ENCODE measurements at regions not wholly inside any gene's neighbourhood (a gene's known extent, or its start where the extent isn't known, plus 50 kb on each side); places are given as distances from the start of the nearest gene placed in this dataset.

DNA sequence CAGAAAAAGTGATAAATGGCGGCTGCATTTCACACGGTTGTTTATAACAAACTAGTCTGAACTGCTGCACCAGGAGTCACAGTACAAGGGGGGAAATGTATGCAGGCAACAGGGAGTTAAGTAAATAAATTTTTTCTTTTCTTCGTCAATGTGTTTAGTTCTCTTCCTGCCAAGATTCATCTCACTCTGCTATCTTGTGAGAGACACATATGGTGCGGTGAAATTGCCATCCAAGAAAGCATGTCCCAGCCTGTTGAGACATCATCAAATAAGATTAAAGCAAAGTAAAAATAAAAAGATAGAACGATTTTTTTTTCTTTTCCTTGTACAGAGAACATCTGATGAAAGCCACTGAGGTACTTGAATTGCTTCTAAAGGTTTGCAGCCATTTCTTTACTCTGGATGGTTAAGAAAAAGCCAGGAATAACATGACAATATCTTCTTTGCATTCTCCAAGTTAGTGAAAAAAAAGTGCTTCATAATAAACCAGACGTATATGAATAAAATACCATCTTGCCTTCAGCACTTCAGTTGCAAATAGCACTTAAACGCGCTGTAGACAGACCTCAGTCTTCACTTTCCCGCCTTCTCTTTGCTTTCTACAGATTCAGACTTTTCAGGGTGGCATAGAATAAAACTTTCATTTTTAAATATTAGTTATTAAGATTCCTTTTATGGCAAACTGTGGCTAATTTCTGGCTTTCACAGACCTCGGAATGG is 506.2 kb upstream of the ZFHX3 start:
- Histone ChIP-seq H3K36me3 (replicated peaks; ENCODE audit: insufficient read depth, low read depth) (no peaks in the 10 kb centered on the region), H2AFZ (no peak overlapping the region)
- 79% methylated on average over 10 of the region's 10 CpGs for WGBS (ENCODE audit: low lambda C conversion rate, missing lambda C conversion rate)

DNA sequence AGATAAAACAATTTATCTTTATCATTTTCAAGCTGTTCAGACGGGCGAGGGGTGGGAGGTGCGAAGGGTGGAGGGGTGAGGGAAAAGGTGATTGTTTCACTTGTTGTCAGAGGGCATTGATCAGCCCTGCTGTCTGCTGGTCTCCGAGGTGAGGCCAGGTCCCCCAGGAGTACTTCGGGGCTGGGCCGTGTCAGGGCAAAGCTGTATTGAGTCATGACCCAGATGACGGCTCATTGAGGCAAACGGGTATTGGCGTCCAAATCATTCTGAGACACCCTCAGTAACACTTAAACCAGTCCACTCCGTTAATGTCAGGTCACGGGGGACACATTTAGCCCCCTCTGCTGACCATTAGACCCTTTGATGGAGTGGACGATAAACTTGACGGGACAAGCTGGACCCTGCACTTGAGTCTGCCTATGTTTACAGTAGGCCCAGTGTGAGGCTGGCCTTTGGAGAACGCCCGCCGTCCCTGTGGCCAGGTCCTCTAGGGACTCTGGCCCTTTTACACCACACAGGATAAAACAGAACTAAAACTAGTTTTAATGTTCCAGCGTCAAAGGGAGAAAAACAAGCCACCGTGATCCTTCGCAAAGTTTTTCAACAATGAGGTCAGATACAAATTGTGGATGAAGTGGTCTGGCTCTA is 502.2 kb upstream of the ZFHX3 start:
- Histone ChIP-seq H4K20me1 (ENCODE audit: insufficient read depth, poor library complexity, severe bottlenecking) (no peaks in the 10 kb centered on the region), H3K4me2 (no peak overlapping the region), H3K27ac (no peak overlapping the region), H3K4me3 (no peak overlapping the region), H3K79me2 (no peaks in the 10 kb centered on the region), H3K9me3 (ENCODE audit: low read depth) (no peaks in the 10 kb centered on the region), H3K4me1 (ENCODE audit: insufficient read depth) (peaks cover 6% of the 10 kb centered on the region), H3K9me2 (replicated peaks; ENCODE audit: insufficient read depth) (no peaks in the 10 kb centered on the region), H2AFZ (no peak overlapping the region), H3K27me3 (peaks cover 2% of the 10 kb centered on the region), H3K36me3 (replicated peaks; ENCODE audit: insufficient read depth, low read depth) (no peaks in the 10 kb centered on the region)
- 69% methylated on average over 19 of the region's 19 CpGs for WGBS (ENCODE audit: low lambda C conversion rate, missing lambda C conversion rate)
- TF ChIP-seq EZH2phosphoT487 (IDR thresholded peaks at IDR 0.05; ENCODE audit: low read depth, severe bottlenecking, unreplicated experiment) (no peak), EZH2 (IDR thresholded peaks at IDR 0.05; ENCODE audit: borderline replicate concordance) (no peak)
- TF ChIP-seq, protein P1, sequence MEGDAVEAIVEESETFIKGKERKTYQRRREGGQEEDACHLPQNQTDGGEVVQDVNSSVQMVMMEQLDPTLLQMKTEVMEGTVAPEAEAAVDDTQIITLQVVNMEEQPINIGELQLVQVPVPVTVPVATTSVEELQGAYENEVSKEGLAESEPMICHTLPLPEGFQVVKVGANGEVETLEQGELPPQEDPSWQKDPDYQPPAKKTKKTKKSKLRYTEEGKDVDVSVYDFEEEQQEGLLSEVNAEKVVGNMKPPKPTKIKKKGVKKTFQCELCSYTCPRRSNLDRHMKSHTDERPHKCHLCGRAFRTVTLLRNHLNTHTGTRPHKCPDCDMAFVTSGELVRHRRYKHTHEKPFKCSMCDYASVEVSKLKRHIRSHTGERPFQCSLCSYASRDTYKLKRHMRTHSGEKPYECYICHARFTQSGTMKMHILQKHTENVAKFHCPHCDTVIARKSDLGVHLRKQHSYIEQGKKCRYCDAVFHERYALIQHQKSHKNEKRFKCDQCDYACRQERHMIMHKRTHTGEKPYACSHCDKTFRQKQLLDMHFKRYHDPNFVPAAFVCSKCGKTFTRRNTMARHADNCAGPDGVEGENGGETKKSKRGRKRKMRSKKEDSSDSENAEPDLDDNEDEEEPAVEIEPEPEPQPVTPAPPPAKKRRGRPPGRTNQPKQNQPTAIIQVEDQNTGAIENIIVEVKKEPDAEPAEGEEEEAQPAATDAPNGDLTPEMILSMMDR (IDR thresholded peaks at IDR 0.05; ENCODE audit: poor library complexity), result no peak
- no peak for DNase-seq (ENCODE audit: low spot score)

More for the DNA sequence above, 506.2 kb upstream of the ZFHX3 start:
- H3K4me3 ChIP-seq, result no peak overlapping the region
- H3K9me2 ChIP-seq (replicated peaks; ENCODE audit: insufficient read depth), result no peaks in the 10 kb centered on the region
- no peaks in the 10 kb centered on the region for H3K4me1 ChIP-seq (ENCODE audit: insufficient read depth)
- TF ChIP-seq, protein P1 (IDR thresholded peaks at IDR 0.05; ENCODE audit: poor library complexity), result no peak
- TF ChIP-seq EZH2 (IDR thresholded peaks at IDR 0.05; ENCODE audit: borderline replicate concordance) (no peak), EZH2phosphoT487 (IDR thresholded peaks at IDR 0.05; ENCODE audit: low read depth, severe bottlenecking, unreplicated experiment) (no peak)
- H3K9me3 ChIP-seq (ENCODE audit: low read depth), result no peaks in the 10 kb centered on the region
- H3K4me2 ChIP-seq, result no peak overlapping the region
- no peaks in the 10 kb centered on the region for H3K79me2 ChIP-seq
- H3K27ac ChIP-seq, result no peak overlapping the region
- no peaks in the 10 kb centered on the region for H3K27me3 ChIP-seq
- no peaks in the 10 kb centered on the region for H4K20me1 ChIP-seq (ENCODE audit: insufficient read depth, poor library complexity, severe bottlenecking)
- DNase-seq (ENCODE audit: low spot score), result no peak

DNA sequence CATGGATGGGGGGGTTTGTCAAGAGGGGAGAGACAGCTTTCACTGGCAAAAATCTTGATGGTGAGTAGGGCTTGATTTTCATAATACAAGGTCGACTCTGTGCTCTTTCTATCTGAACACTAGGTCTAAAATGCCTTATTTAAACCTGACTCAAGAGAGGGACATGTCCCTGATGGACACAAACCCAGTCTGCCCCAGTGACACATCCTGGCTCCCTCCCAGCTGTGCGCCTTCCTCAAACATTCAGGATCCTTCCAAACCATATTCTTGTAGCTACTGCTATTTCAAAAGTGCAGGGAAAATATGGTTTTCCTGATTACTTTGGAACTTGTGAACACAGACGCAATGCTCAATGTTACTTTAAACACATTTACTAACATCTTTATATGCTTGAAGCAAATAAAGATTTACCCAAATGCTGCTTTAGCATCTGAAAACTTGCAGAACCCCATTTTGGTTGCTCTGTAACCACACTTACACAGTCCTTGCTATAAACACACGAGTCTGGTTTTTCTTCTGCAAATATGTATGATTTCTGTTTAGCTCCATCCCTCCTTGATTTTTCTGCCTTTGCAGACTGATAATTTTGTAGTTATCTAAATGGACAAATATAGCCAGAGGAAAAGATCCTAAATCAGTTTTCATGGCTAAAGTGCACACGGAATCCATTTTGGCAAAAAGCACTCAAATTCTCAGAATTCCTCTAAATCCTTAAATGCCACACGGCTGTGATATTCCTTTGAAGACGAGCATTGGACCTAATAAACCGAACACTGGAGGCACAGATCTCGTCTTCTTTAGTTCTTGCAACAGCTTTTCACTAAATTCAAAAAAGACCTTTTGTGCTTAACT is 499.9 kb upstream of the ZFHX3 start:
- no peak for DNase-seq (ENCODE audit: low spot score)
- H3K4me2 ChIP-seq, result peak overlapping the region; percentile 49
- no peaks in the 10 kb centered on the region for H3K9me3 ChIP-seq (ENCODE audit: low read depth)
- no peaks in the 10 kb centered on the region for H4K20me1 ChIP-seq (ENCODE audit: insufficient read depth, poor library complexity, severe bottlenecking)
- H3K27me3 ChIP-seq, result peaks cover 2% of the 10 kb centered on the region
- H3K36me3 ChIP-seq (replicated peaks; ENCODE audit: insufficient read depth, low read depth), result no peaks in the 10 kb centered on the region
- peak overlapping the region; percentile 8 for H2AFZ ChIP-seq
- no peaks in the 10 kb centered on the region for H3K79me2 ChIP-seq
- no peak overlapping the region for H3K4me3 ChIP-seq
- peaks cover 6% of the 10 kb centered on the region for H3K4me1 ChIP-seq (ENCODE audit: insufficient read depth)
- H3K27ac ChIP-seq, result no peak overlapping the region
- no peak for TF ChIP-seq EZH2 (IDR thresholded peaks at IDR 0.05; ENCODE audit: borderline replicate concordance)
- no peak for TF ChIP-seq EZH2phosphoT487 (IDR thresholded peaks at IDR 0.05; ENCODE audit: low read depth, severe bottlenecking, unreplicated experiment)
- TF ChIP-seq, protein P1 (IDR thresholded peaks at IDR 0.05; ENCODE audit: poor library complexity), result no peak
- H3K9me2 ChIP-seq (replicated peaks; ENCODE audit: insufficient read depth), result no peaks in the 10 kb centered on the region
- WGBS (ENCODE audit: low lambda C conversion rate, missing lambda C conversion rate), result 41% methylated on average over 9 of the region's 9 CpGs
